ENCODE measurements at regions not wholly inside any gene's neighbourhood (a gene's known extent, or its start where the extent isn't known, plus 50 kb on each side); places are given as distances from the start of the nearest gene placed in this dataset.

GRCh38 chr1:94730450-94730849 is 89.7 kb upstream of the SLC44A3 start:
- no peak overlapping the region for H3K27ac ChIP-seq (ENCODE audit: low read length)
- H3K36me3 ChIP-seq (ENCODE audit: control insufficient read depth, insufficient read depth, low read length), result no peaks in the 10 kb centered on the region
- ATAC-seq, result no peak
- peaks cover 3% of the 10 kb centered on the region; the same call in 1 of the 2 replicates for H3K4me1 ChIP-seq (ENCODE audit: control insufficient read depth, insufficient read depth, low read length)
- no peak for DNase-seq (ENCODE audit: low read depth, low spot score)
- no peak overlapping the region for H3K4me3 ChIP-seq (ENCODE audit: low read depth in 2 of 2, low read length in 2 of 2)
- in situ Hi-C loops (cut with HindIII; ENCODE audit: low pct_unique_long_range_greater_than_20kb, low sequenced_read_pairs) (no loop called here), intact Hi-C loops (cut with micrococcal nuclease; ENCODE audit: unreplicated experiment) (no loop called here)
- ChIA-PET POLR2A (no interaction called here), CTCF (no interaction called here)
- TF ChIP-seq REST (IDR thresholded peaks at IDR 0.05; ENCODE audit: insufficient read depth in 1 of 2, low read depth in 2 of 2, low read length in 1 of 2), result no peak
- TF ChIP-seq TCF7L2 (IDR thresholded peaks at IDR 0.05; ENCODE audit: low read depth, low read length), result no peak
- TF ChIP-seq SIN3A (IDR thresholded peaks at IDR 0.05; ENCODE audit: borderline replicate concordance, insufficient read depth, low read depth, low read length), result no peak
- TF ChIP-seq POLR2AphosphoS5 (IDR thresholded peaks at IDR 0.05; ENCODE audit: low read depth, low read length), result no peak
- TF ChIP-seq CTCF (IDR thresholded peaks at IDR 0.05), result no peak
- BruUV-seq (replicated peaks), result no TSS peak
- H3K9me3 ChIP-seq (ENCODE audit: control insufficient read depth, insufficient read depth, low read depth, low read length), result no peaks in the 10 kb centered on the region
- H3K27me3 ChIP-seq (ENCODE audit: control insufficient read depth, insufficient read depth, low read length), result no peaks in the 10 kb centered on the region

- no peak for DNase-seq (ENCODE audit: low read depth, low spot score)
- TF ChIP-seq CTCF (IDR thresholded peaks at IDR 0.05) (no peak), REST (IDR thresholded peaks at IDR 0.05; ENCODE audit: insufficient read depth in 1 of 2, low read depth in 2 of 2, low read length in 1 of 2) (no peak), TCF7L2 (IDR thresholded peaks at IDR 0.05; ENCODE audit: low read depth, low read length) (no peak), SIN3A (IDR thresholded peaks at IDR 0.05; ENCODE audit: borderline replicate concordance, insufficient read depth, low read depth, low read length) (no peak), POLR2AphosphoS5 (IDR thresholded peaks at IDR 0.05; ENCODE audit: low read depth, low read length) (no peak)
- peaks cover 3% of the 10 kb centered on the region; the same call in 1 of the 2 replicates for H3K4me1 ChIP-seq (ENCODE audit: control insufficient read depth, insufficient read depth, low read length)
- no peaks in the 10 kb centered on the region for H3K9me3 ChIP-seq (ENCODE audit: control insufficient read depth, insufficient read depth, low read depth, low read length)
- H3K36me3 ChIP-seq (ENCODE audit: control insufficient read depth, insufficient read depth, low read length), result no peaks in the 10 kb centered on the region
- ChIA-PET POLR2A (no interaction called here), CTCF (no interaction called here)
- no peaks in the 10 kb centered on the region for H3K27me3 ChIP-seq (ENCODE audit: control insufficient read depth, insufficient read depth, low read length)
- ATAC-seq, result no peak
- intact Hi-C loops (cut with micrococcal nuclease; ENCODE audit: unreplicated experiment) (no loop called here), in situ Hi-C loops (cut with HindIII; ENCODE audit: low pct_unique_long_range_greater_than_20kb, low sequenced_read_pairs) (no loop called here)
- no peak overlapping the region for H3K4me3 ChIP-seq (ENCODE audit: low read depth in 2 of 2, low read length in 2 of 2)
- H3K27ac ChIP-seq (ENCODE audit: low read length), result no peak overlapping the region
- no TSS peak for BruUV-seq (replicated peaks)
These were observed 90.9 kb upstream of the SLC44A3 start for GRCh38 chr1:94729267-94729666.
